ENCODE measurements at regions not wholly inside any gene's neighbourhood (a gene's known extent, or its start where the extent isn't known, plus 50 kb on each side); places are given as distances from the start of the nearest gene placed in this dataset.
"Not testable (repeated sequence)": the region's sequence is repeated elsewhere in the genome, so short reads cannot be mapped to it uniquely, and the experiment has no call there.

DNA sequence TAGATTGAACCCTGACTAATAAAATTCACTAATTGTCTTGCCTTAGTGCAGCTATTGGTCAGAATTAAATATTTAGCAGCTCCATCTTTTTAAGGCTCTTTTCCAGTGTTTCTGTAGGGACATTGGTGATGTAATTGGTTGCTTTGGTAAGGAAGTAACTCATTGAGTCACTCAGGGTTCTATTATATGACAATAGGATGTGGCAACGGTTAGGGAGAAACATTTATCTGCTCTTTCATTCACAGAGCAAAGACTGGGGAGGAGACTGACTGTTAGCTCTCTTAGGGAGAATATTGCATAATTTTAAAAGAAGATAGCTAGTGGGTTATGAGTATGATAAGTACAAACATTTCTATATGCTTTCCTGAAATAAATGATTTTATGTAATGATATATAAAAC lies 616.5 kb downstream of the TRHDE start:
- intact Hi-C loops (cut with micrococcal nuclease), result no loop called here
- TF ChIP-seq, protein P1, sequence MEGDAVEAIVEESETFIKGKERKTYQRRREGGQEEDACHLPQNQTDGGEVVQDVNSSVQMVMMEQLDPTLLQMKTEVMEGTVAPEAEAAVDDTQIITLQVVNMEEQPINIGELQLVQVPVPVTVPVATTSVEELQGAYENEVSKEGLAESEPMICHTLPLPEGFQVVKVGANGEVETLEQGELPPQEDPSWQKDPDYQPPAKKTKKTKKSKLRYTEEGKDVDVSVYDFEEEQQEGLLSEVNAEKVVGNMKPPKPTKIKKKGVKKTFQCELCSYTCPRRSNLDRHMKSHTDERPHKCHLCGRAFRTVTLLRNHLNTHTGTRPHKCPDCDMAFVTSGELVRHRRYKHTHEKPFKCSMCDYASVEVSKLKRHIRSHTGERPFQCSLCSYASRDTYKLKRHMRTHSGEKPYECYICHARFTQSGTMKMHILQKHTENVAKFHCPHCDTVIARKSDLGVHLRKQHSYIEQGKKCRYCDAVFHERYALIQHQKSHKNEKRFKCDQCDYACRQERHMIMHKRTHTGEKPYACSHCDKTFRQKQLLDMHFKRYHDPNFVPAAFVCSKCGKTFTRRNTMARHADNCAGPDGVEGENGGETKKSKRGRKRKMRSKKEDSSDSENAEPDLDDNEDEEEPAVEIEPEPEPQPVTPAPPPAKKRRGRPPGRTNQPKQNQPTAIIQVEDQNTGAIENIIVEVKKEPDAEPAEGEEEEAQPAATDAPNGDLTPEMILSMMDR (IDR thresholded peaks at IDR 0.05; ENCODE audit: unreplicated experiment), result no peak
- peak; percentile 22 for DNase-seq (ENCODE audit: unreplicated experiment)
- no TSS peak for BruUV-seq (replicated peaks)
- Mint-ChIP-seq H3K27ac (ENCODE audit: low read depth, unreplicated experiment) (no peak overlapping the region), H3K9me3 (ENCODE audit: unreplicated experiment) (no peaks in the 10 kb centered on the region), H3K4me1 (ENCODE audit: insufficient read depth, unreplicated experiment) (no peaks in the 10 kb centered on the region), H3K36me3 (ENCODE audit: insufficient read depth, unreplicated experiment) (no peaks in the 10 kb centered on the region), H3K4me3 (ENCODE audit: unreplicated experiment) (no peak overlapping the region), H3K27me3 (ENCODE audit: insufficient read depth, unreplicated experiment) (no peaks in the 10 kb centered on the region)
- CTCF ChIA-PET, result interaction anchor here (0.6 kb wide), 1 partner anchor 989 kb away, joined by 3 read pairs; no protein-coding TSS in a partner anchor
- POLR2A ChIA-PET, result no interaction called here

GRCh38 chr12:72889791-72890190 lies 617.6 kb downstream of the TRHDE start:
- Mint-ChIP-seq H3K27ac (ENCODE audit: low read depth, unreplicated experiment) (no peak overlapping the region), H3K4me3 (ENCODE audit: unreplicated experiment) (no peak overlapping the region), H3K36me3 (ENCODE audit: insufficient read depth, unreplicated experiment) (no peaks in the 10 kb centered on the region), H3K27me3 (ENCODE audit: insufficient read depth, unreplicated experiment) (no peaks in the 10 kb centered on the region), H3K4me1 (ENCODE audit: insufficient read depth, unreplicated experiment) (no peaks in the 10 kb centered on the region), H3K9me3 (ENCODE audit: unreplicated experiment) (no peaks in the 10 kb centered on the region)
- TF ChIP-seq, protein P1 (IDR thresholded peaks at IDR 0.05; ENCODE audit: unreplicated experiment), result no peak
- intact Hi-C loops (cut with micrococcal nuclease), result no loop called here
- no peak for DNase-seq (ENCODE audit: unreplicated experiment)
- POLR2A ChIA-PET, result no interaction called here
- CTCF ChIA-PET, result interaction anchor here (0.9 kb wide), 1 partner anchor 8 kb away, joined by 3 read pairs; no protein-coding TSS in a partner anchor
- BruUV-seq (replicated peaks), result no TSS peak

DNA sequence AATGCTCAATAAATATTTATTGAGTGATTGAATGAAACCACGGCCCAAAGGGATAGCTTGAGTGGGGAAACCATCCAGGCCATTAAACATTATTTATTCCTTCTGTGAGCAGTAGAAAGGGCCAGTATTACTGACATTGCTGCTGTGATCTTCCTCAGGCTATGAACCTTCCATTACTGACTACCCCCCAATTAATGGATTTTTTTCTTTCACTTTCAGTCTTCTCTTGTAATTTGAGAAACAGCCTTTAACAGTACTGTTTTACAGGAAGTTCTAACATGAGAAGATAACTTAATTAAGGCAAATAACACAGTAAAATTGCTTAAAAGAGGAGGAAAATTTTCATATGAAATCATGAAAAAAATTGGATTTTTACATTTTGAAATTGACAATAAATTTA lies 629.5 kb downstream of the TRHDE start:
- BruUV-seq (replicated peaks), result no TSS peak
- no peaks in the 10 kb centered on the region for H3K27me3 Mint-ChIP-seq (ENCODE audit: insufficient read depth, unreplicated experiment)
- peak overlapping the region; percentile 80 for H3K27ac Mint-ChIP-seq (ENCODE audit: low read depth, unreplicated experiment)
- POLR2A ChIA-PET, result no interaction called here
- H3K36me3 Mint-ChIP-seq (ENCODE audit: insufficient read depth, unreplicated experiment), result no peaks in the 10 kb centered on the region
- CTCF ChIA-PET, result no interaction called here
- H3K4me1 Mint-ChIP-seq (ENCODE audit: insufficient read depth, unreplicated experiment), result peaks cover 9% of the 10 kb centered on the region
- H3K9me3 Mint-ChIP-seq (ENCODE audit: unreplicated experiment), result no peaks in the 10 kb centered on the region
- intact Hi-C loops (cut with micrococcal nuclease), result loop anchor here (10.0 kb wide), 1 partner anchor 557 kb away; no protein-coding TSS in a partner anchor
- H3K4me3 Mint-ChIP-seq (ENCODE audit: unreplicated experiment), result peak overlapping the region; percentile 52
- TF ChIP-seq, protein P1 (IDR thresholded peaks at IDR 0.05; ENCODE audit: unreplicated experiment), result no peak
- DNase-seq (ENCODE audit: unreplicated experiment), result no peak

DNA sequence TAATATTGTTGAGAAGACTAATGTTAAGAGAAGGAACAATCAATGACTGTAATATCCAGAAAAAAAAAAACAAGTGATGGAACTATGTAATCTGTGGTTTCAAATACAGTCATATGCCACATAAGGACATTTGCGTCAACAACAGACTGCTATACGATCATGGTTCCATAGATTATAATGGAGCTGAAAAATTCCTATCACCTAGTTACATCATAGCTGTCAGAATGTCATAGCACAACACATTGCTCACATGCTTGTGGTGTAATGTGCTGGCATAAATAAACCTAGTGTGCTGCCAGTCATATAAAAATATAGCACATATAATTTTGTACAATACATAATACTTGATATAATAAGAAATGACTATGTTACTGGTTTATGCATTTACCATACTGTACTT lies 653.5 kb downstream of the TRHDE start:
- ChIA-PET CTCF (interaction anchor here (1.2 kb wide), 1 partner anchor 16 kb away, joined by 3 read pairs; no protein-coding TSS in a partner anchor), POLR2A (interaction anchor here (0.6 kb wide), 1 partner anchor 65 kb away, joined by 3 read pairs; no protein-coding TSS in a partner anchor)
- DNase-seq (ENCODE audit: unreplicated experiment), result no peak
- Mint-ChIP-seq H3K27ac (ENCODE audit: low read depth, unreplicated experiment) (no peak overlapping the region), H3K4me3 (ENCODE audit: unreplicated experiment) (no peak overlapping the region), H3K36me3 (ENCODE audit: insufficient read depth, unreplicated experiment) (no peaks in the 10 kb centered on the region), H3K27me3 (ENCODE audit: insufficient read depth, unreplicated experiment) (no peaks in the 10 kb centered on the region), H3K4me1 (ENCODE audit: insufficient read depth, unreplicated experiment) (no peaks in the 10 kb centered on the region), H3K9me3 (ENCODE audit: unreplicated experiment) (no peaks in the 10 kb centered on the region)
- TF ChIP-seq, protein P1 (IDR thresholded peaks at IDR 0.05; ENCODE audit: unreplicated experiment), result no peak
- BruUV-seq (replicated peaks), result no TSS peak
- intact Hi-C loops (cut with micrococcal nuclease), result no loop called here

DNA sequence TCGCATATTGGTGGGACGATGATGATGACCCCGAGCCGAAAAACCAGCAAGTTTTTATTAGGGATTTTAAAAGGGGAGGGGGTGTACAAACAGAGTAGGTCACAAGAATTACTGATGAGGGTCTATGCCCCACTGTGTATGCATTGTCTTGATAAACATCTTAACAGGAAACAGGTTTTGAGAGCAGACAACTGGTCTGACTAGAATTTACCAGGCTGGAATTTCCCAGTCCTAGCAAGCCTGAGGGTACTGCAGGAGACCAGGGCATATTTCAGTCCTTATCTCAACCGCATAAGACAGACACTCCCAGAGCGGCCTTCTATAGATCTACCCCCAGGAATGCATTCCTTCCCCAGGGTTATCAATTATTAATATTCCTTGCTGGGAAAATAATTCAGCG lies 659.7 kb downstream of the TRHDE start:
- intact Hi-C loops (cut with micrococcal nuclease); H3K4me3 Mint-ChIP-seq (ENCODE audit: unreplicated experiment); CTCF ChIA-PET; DNase-seq (ENCODE audit: unreplicated experiment); H3K27ac Mint-ChIP-seq (ENCODE audit: low read depth, unreplicated experiment); BruUV-seq (replicated peaks); H3K36me3 Mint-ChIP-seq (ENCODE audit: insufficient read depth, unreplicated experiment); H3K27me3 Mint-ChIP-seq (ENCODE audit: insufficient read depth, unreplicated experiment); POLR2A ChIA-PET; H3K4me1 Mint-ChIP-seq (ENCODE audit: insufficient read depth, unreplicated experiment): not testable (repeated sequence)
- peaks cover 12% of the 10 kb centered on the region for H3K9me3 Mint-ChIP-seq (ENCODE audit: unreplicated experiment)
